ENCODE measurements at regions not wholly inside any gene's neighbourhood (a gene's known extent, or its start where the extent isn't known, plus 50 kb on each side); places are given as distances from the start of the nearest gene placed in this dataset.
"Not testable (repeated sequence)": the region's sequence is repeated elsewhere in the genome, so short reads cannot be mapped to it uniquely, and the experiment has no call there.

- ChIA-PET POLR2A (no interaction called here), CTCF (no interaction called here)
- Mint-ChIP-seq H3K27me3 (ENCODE audit: low read depth) (peaks cover 3% of the 10 kb centered on the region), H3K36me3 (ENCODE audit: low read depth) (no peaks in the 10 kb centered on the region), H3K27ac (no peak overlapping the region), H3K9me3 (ENCODE audit: insufficient read depth) (no peaks in the 10 kb centered on the region), H3K4me3 (no peak overlapping the region), H3K4me1 (ENCODE audit: low read depth) (no peaks in the 10 kb centered on the region)
- no peak for DNase-seq
- ATAC-seq: no peak
Observed at GRCh38 chr3:146382386-146382785, 87.0 kb downstream of the PLSCR2 start.

- H3K36me3 Mint-ChIP-seq (ENCODE audit: low read depth): no peaks in the 10 kb centered on the region
- H3K4me1 Mint-ChIP-seq (ENCODE audit: low read depth): no peaks in the 10 kb centered on the region
- no peaks in the 10 kb centered on the region for H3K27me3 Mint-ChIP-seq (ENCODE audit: low read depth)
- ChIA-PET POLR2A (no interaction called here), CTCF (no interaction called here)
- no peak overlapping the region for H3K4me3 Mint-ChIP-seq
- ATAC-seq (no peak), DNase-seq (no peak)
- H3K27ac Mint-ChIP-seq: no peak overlapping the region
- H3K9me3 Mint-ChIP-seq (ENCODE audit: insufficient read depth): no peaks in the 10 kb centered on the region
Observed at GRCh38 chr3:146380046-146380445, 89.3 kb downstream of the PLSCR2 start.

GRCh38 chr3:146375219-146375618, 94.1 kb downstream of the PLSCR2 start:
- Mint-ChIP-seq H3K36me3 (ENCODE audit: low read depth) (no peaks in the 10 kb centered on the region), H3K27ac (no peak overlapping the region), H3K9me3 (ENCODE audit: insufficient read depth) (no peaks in the 10 kb centered on the region), H3K4me1 (ENCODE audit: low read depth) (no peaks in the 10 kb centered on the region), H3K4me3 (no peak overlapping the region), H3K27me3 (ENCODE audit: low read depth) (peaks cover 3% of the 10 kb centered on the region)
- POLR2A ChIA-PET: no interaction called here
- DNase-seq: no peak
- ATAC-seq: no peak
- CTCF ChIA-PET: no interaction called here

GRCh38 chr3:146374146-146374545, 95.2 kb downstream of the PLSCR2 start:
- no peak overlapping the region for H3K27ac Mint-ChIP-seq
- no peaks in the 10 kb centered on the region for H3K9me3 Mint-ChIP-seq (ENCODE audit: insufficient read depth)
- POLR2A ChIA-PET: no interaction called here
- no peak overlapping the region for H3K4me3 Mint-ChIP-seq
- H3K27me3 Mint-ChIP-seq (ENCODE audit: low read depth): peaks cover 6% of the 10 kb centered on the region
- H3K36me3 Mint-ChIP-seq (ENCODE audit: low read depth): no peaks in the 10 kb centered on the region
- DNase-seq (no peak), ATAC-seq (no peak)
- no peaks in the 10 kb centered on the region for H3K4me1 Mint-ChIP-seq (ENCODE audit: low read depth)
- CTCF ChIA-PET: no interaction called here

GRCh38 chr3:146371902-146372301, 97.5 kb downstream of the PLSCR2 start:
- Mint-ChIP-seq H3K4me1 (ENCODE audit: low read depth) (no peaks in the 10 kb centered on the region), H3K4me3 (no peak overlapping the region), H3K36me3 (ENCODE audit: low read depth) (no peaks in the 10 kb centered on the region), H3K9me3 (ENCODE audit: insufficient read depth) (no peaks in the 10 kb centered on the region), H3K27me3 (ENCODE audit: low read depth) (peaks cover 6% of the 10 kb centered on the region), H3K27ac (no peak overlapping the region)
- ATAC-seq: no peak
- ChIA-PET CTCF (no interaction called here), POLR2A (no interaction called here)
- no peak for DNase-seq

- CTCF ChIA-PET: no interaction called here
- H3K27me3 Mint-ChIP-seq (ENCODE audit: low read depth): peaks cover 6% of the 10 kb centered on the region
Observed at GRCh38 chr3:146368882-146369523, 100.4 kb downstream of the PLSCR2 start.

GRCh38 chr3:146359841-146360240, 108.9 kb upstream of the PLSCR4 start:
- no peak overlapping the region for H3K27ac Mint-ChIP-seq
- H3K27me3 Mint-ChIP-seq (ENCODE audit: low read depth): no peaks in the 10 kb centered on the region
- no peak for DNase-seq
- H3K9me3 Mint-ChIP-seq (ENCODE audit: insufficient read depth): no peaks in the 10 kb centered on the region
- H3K4me1 Mint-ChIP-seq (ENCODE audit: low read depth): no peaks in the 10 kb centered on the region
- no peak overlapping the region for H3K4me3 Mint-ChIP-seq
- H3K36me3 Mint-ChIP-seq (ENCODE audit: low read depth): no peaks in the 10 kb centered on the region
- ATAC-seq: no peak
- ChIA-PET POLR2A (no interaction called here), CTCF (no interaction called here)

More at GRCh38 chr3:146368882-146369523, 100.4 kb downstream of the PLSCR2 start:
- Mint-ChIP-seq H3K4me1 (ENCODE audit: low read depth) (no peaks in the 10 kb centered on the region), H3K4me3 (no peak overlapping the region), H3K27ac (no peak overlapping the region), H3K9me3 (ENCODE audit: insufficient read depth) (no peaks in the 10 kb centered on the region), H3K36me3 (ENCODE audit: low read depth) (no peaks in the 10 kb centered on the region)
- POLR2A ChIA-PET: no interaction called here
- ATAC-seq (no peak), DNase-seq (no peak)

- CTCF ChIA-PET: not testable (repeated sequence)
Observed at GRCh38 chr3:146354421-146354820, 103.5 kb upstream of the PLSCR4 start.

GRCh38 chr3:146350852-146351251, 99.9 kb upstream of the PLSCR4 start:
- no peaks in the 10 kb centered on the region for H3K27me3 Mint-ChIP-seq (ENCODE audit: low read depth)
- H3K27ac Mint-ChIP-seq: no peak overlapping the region
- H3K36me3 Mint-ChIP-seq (ENCODE audit: low read depth): no peaks in the 10 kb centered on the region
- H3K9me3 Mint-ChIP-seq (ENCODE audit: insufficient read depth): no peaks in the 10 kb centered on the region
- DNase-seq (no peak), ATAC-seq (no peak)
- ChIA-PET CTCF (no interaction called here), POLR2A (no interaction called here)
- H3K4me3 Mint-ChIP-seq: no peak overlapping the region
- no peaks in the 10 kb centered on the region for H3K4me1 Mint-ChIP-seq (ENCODE audit: low read depth)

More at GRCh38 chr3:146354421-146354820, 103.5 kb upstream of the PLSCR4 start:
- ATAC-seq; H3K9me3 Mint-ChIP-seq (ENCODE audit: insufficient read depth); H3K4me1 Mint-ChIP-seq (ENCODE audit: low read depth); POLR2A ChIA-PET; H3K4me3 Mint-ChIP-seq; DNase-seq; H3K36me3 Mint-ChIP-seq (ENCODE audit: low read depth); H3K27ac Mint-ChIP-seq; H3K27me3 Mint-ChIP-seq (ENCODE audit: low read depth): not testable (repeated sequence)

- no peak for ATAC-seq
- Mint-ChIP-seq H3K27me3 (ENCODE audit: low read depth) (no peaks in the 10 kb centered on the region), H3K9me3 (ENCODE audit: insufficient read depth) (no peaks in the 10 kb centered on the region), H3K4me1 (ENCODE audit: low read depth) (no peaks in the 10 kb centered on the region), H3K4me3 (no peak overlapping the region), H3K27ac (no peak overlapping the region), H3K36me3 (ENCODE audit: low read depth) (no peaks in the 10 kb centered on the region)
- CTCF ChIA-PET: no interaction called here
- DNase-seq: no peak
- POLR2A ChIA-PET: no interaction called here
Observed at GRCh38 chr3:146345900-146346299, 95.0 kb upstream of the PLSCR4 start.

GRCh38 chr3:146343551-146343950, 92.6 kb upstream of the PLSCR4 start:
- DNase-seq: no peak
- Mint-ChIP-seq H3K9me3 (ENCODE audit: insufficient read depth) (no peaks in the 10 kb centered on the region), H3K4me3 (no peak overlapping the region), H3K36me3 (ENCODE audit: low read depth) (no peaks in the 10 kb centered on the region), H3K27ac (no peak overlapping the region), H3K27me3 (ENCODE audit: low read depth) (no peaks in the 10 kb centered on the region), H3K4me1 (ENCODE audit: low read depth) (no peaks in the 10 kb centered on the region)
- CTCF ChIA-PET: no interaction called here
- no peak for ATAC-seq
- POLR2A ChIA-PET: no interaction called here

- Mint-ChIP-seq H3K4me3 (no peak overlapping the region), H3K36me3 (ENCODE audit: low read depth) (no peaks in the 10 kb centered on the region), H3K4me1 (ENCODE audit: low read depth) (no peaks in the 10 kb centered on the region), H3K27me3 (ENCODE audit: low read depth) (no peaks in the 10 kb centered on the region), H3K27ac (no peak overlapping the region), H3K9me3 (ENCODE audit: insufficient read depth) (no peaks in the 10 kb centered on the region)
- no peak for DNase-seq
- POLR2A ChIA-PET: no interaction called here
- CTCF ChIA-PET: no interaction called here
- ATAC-seq: no peak
Observed at GRCh38 chr3:146342989-146343388, 92.1 kb upstream of the PLSCR4 start.

GRCh38 chr3:146339349-146339748, 88.4 kb upstream of the PLSCR4 start:
- H3K36me3 Mint-ChIP-seq (ENCODE audit: low read depth): no peaks in the 10 kb centered on the region
- H3K27ac Mint-ChIP-seq: no peak overlapping the region
- DNase-seq (no peak), ATAC-seq (no peak)
- ChIA-PET POLR2A (no interaction called here), CTCF (no interaction called here)
- H3K9me3 Mint-ChIP-seq (ENCODE audit: insufficient read depth): no peaks in the 10 kb centered on the region
- H3K4me1 Mint-ChIP-seq (ENCODE audit: low read depth): no peaks in the 10 kb centered on the region
- H3K4me3 Mint-ChIP-seq: no peak overlapping the region
- no peaks in the 10 kb centered on the region for H3K27me3 Mint-ChIP-seq (ENCODE audit: low read depth)

Data from activated CD8-positive, alpha-beta T cell treated with anti-CD3 and anti-CD28 coated beads, Interleukin-2, amount 10 ng/mL, durations not matched to agents 7 days and 5 days (primary cell).